ENCODE measurements at regions not wholly inside any gene's neighbourhood (a gene's known extent, or its start where the extent isn't known, plus 50 kb on each side); places are given as distances from the start of the nearest gene placed in this dataset.

DNA sequence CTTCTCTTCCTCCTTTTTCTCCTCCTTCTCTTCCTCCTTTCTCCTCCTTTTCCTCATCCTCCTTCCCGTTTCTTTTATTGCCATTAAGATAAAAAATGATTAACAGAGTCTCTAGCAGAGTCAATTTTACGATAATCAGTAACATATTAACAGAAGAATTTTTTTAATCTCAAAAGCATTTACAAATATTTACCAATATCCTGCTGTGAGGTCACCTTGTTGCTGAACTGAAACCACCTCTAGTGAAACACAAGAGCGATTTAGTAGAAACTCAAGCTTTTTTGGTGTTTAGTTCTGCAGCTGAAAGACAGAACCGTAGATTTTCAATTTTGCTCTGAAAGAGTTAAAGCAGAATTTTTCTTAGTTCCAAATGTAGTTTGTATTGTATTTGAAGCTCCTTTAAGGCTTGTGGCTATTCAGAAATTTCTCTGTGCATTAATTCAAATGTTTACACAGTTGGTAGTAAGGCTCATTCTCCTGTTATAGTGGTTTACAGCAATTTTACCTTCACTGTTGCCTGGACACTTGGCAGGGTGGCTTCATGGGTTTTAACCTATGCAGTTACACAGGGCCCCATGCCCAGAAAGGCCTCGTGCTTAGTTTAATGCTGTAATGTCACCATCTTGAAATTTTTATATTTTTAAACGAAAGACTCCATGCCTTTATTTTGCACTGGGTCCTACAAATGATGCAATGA, 1106.6 kb upstream of the FAM98A start:
- TF ChIP-seq, protein P1, sequence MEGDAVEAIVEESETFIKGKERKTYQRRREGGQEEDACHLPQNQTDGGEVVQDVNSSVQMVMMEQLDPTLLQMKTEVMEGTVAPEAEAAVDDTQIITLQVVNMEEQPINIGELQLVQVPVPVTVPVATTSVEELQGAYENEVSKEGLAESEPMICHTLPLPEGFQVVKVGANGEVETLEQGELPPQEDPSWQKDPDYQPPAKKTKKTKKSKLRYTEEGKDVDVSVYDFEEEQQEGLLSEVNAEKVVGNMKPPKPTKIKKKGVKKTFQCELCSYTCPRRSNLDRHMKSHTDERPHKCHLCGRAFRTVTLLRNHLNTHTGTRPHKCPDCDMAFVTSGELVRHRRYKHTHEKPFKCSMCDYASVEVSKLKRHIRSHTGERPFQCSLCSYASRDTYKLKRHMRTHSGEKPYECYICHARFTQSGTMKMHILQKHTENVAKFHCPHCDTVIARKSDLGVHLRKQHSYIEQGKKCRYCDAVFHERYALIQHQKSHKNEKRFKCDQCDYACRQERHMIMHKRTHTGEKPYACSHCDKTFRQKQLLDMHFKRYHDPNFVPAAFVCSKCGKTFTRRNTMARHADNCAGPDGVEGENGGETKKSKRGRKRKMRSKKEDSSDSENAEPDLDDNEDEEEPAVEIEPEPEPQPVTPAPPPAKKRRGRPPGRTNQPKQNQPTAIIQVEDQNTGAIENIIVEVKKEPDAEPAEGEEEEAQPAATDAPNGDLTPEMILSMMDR (IDR thresholded peaks at IDR 0.05): no peak
- no peak for TF ChIP-seq POLR2A (IDR thresholded peaks at IDR 0.05)
